Neural crest cell (in vitro differentiated cells): ENCODE measurements at regions not wholly inside any gene's neighbourhood (a gene's known extent, or its start where the extent isn't known, plus 50 kb on each side); places are given as distances from the start of the nearest gene placed in this dataset.
"Not testable (repeated sequence)": the region's sequence is repeated elsewhere in the genome, so short reads cannot be mapped to it uniquely, and the experiment has no call there.

Experiments used
- DNase-seq: peaks from one replicate; pipeline ENCODE4 v3.0.0; 2021; ENCODE audit warnings: low read depth, mixed read lengths, low spot score
- H3K27ac Mint-ChIP-seq: one replicate; pipeline ENCODE4 v1.8.0; 2021; ENCODE audit warnings: mild to moderate bottlenecking, mixed read lengths; ENCODE audit not compliant: unreplicated experiment
- H3K27me3 Mint-ChIP-seq: 2 replicates; pipeline ENCODE4 v1.8.0; 2021; ENCODE audit warnings: low read depth, mild to moderate bottlenecking, mixed read lengths
- H3K36me3 Mint-ChIP-seq: 2 replicates; pipeline ENCODE4 v1.8.0; 2021; ENCODE audit warnings: low read depth, mild to moderate bottlenecking, mixed read lengths
- H3K4me1 Mint-ChIP-seq: 2 replicates; pipeline ENCODE4 v1.8.0; 2021; ENCODE audit warnings: mixed read lengths
- H3K4me3 Mint-ChIP-seq: one replicate; pipeline ENCODE4 v1.8.0; 2021; ENCODE audit warnings: mild to moderate bottlenecking, mixed read lengths
- H3K9me3 Mint-ChIP-seq: 2 replicates; pipeline ENCODE4 v1.8.0; 2021; ENCODE audit warnings: mixed read lengths
- CTCF ChIP-seq: fragments of 200-600 bp; sonication (generic); conservative IDR thresholded peaks from 2 replicates; pipeline ENCODE4 v1.5.0; 2021; ENCODE audit warnings: antibody characterized with exemption, mild to moderate bottlenecking

DNA sequence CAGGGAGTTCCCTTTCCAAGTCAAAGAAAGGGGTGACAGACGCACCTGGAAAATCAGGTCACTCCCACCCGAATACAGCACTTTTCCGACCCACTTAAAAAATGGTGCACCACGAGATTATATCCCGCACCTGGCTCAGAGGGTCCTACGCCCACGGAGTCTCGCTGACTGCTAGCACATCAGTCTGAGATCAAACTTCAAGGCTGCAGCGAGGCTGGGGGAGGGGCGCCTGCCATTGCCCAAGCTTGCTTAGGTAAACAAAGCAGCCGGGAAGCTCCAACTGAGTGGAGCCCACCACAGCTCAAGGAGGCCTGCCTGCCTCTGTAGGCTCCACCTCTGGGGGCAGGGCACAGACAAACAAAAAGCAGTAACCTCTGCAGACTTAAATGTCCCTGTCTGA lies 277.8 kb upstream of the ARHGAP42 start:
- DNase-seq, H3K4me1 Mint-ChIP-seq, H3K36me3 Mint-ChIP-seq, H3K9me3 Mint-ChIP-seq, H3K4me3 Mint-ChIP-seq, H3K27me3 Mint-ChIP-seq, H3K27ac Mint-ChIP-seq: not testable (repeated sequence)

DNA sequence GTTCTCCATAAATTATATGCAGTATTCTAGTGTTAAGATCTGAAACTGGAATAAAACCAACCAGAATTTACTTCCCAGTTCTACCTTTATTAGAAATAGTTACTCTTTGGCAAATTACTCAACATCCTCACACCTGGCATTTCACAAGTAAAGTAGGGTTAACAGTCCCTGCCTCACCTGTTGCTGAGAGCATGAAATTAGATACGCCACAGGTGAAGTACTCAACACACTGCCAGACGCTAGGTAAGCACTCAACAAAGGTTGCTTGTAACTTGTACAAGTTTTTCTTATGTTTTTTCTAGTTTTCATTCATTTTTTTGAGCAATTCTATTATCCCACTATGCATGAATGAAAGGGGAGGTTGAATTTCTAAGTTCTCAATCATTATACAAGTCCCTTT lies 267.6 kb upstream of the ARHGAP42 start:
- no peak for TF ChIP-seq CTCF
- Mint-ChIP-seq H3K9me3 (peaks cover 14% of the 10 kb centered on the region), H3K36me3 (no peaks in the 10 kb centered on the region), H3K4me1 (peaks cover 5% of the 10 kb centered on the region), H3K4me3 (no peak overlapping the region), H3K27ac (no peak overlapping the region), H3K27me3 (no peaks in the 10 kb centered on the region)
- DNase-seq, result no peak

DNA sequence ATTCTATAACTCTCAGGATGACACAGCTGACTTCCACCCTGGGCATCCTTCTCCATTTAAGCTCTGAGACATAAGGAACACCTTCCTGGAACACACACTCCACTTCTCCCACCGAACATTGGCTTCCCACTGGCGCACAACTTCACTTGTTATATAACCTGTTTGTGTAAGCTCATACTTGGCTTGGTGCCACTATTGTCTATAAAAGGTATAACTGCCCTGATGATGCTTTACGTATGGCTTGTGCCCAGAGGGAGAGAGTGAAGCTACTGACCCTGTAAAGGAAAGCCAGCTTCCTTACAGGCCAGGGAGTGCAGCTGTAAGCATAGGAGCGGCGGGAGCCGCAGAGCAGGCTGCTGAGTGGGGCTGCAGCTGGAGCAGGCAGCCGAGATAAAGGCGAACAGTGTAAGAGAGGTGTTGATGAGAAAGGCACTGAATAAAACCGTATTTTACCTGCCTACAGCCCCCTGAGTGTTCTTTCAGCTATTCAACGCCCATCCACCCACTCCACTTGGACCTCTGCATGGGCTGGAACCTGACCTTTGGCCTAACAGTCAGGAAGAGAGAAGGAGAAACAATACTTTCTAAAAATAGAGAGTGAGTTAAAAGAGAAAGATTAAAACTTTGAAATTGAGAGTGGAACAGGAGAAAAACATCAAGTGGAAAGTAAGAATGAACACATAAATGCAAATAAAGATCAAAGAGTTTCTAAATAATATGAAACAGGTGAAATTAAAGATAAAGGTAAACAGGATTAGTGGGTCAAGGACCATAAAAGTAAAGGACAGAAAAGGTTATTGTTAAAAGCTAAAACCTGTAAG lies 252.1 kb upstream of the ARHGAP42 start:
- TF ChIP-seq CTCF, result no peak
- Mint-ChIP-seq H3K27ac (no peak overlapping the region), H3K36me3 (no peaks in the 10 kb centered on the region), H3K9me3 (no peaks in the 10 kb centered on the region), H3K4me1 (peaks cover 9% of the 10 kb centered on the region), H3K27me3 (no peaks in the 10 kb centered on the region), H3K4me3 (no peak overlapping the region)
- peak; percentile 3 for DNase-seq

DNA sequence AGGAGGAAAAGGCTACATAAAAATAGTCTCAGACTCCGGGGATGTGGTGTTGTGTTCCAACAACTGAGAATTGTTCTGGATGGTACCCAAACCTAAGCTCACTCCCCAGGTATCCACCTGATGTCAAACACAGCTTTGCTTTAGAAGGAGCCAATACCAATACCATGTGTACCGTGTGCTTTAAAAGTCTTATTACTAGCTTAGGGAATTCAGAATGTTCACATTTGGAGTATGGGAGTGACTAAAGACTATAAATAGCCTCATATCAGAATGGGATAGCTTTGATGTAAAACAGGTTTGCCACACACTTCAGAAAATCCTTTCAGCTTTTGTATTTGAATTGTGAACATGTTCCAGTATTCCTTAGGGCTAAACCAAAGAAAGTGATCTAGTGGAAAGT lies 248.7 kb upstream of the ARHGAP42 start:
- no peaks in the 10 kb centered on the region for H3K27me3 Mint-ChIP-seq
- H3K4me3 Mint-ChIP-seq, result no peak overlapping the region
- H3K27ac Mint-ChIP-seq, result no peak overlapping the region
- H3K36me3 Mint-ChIP-seq, result no peaks in the 10 kb centered on the region
- peaks cover 2% of the 10 kb centered on the region for H3K9me3 Mint-ChIP-seq
- no peak for TF ChIP-seq CTCF
- H3K4me1 Mint-ChIP-seq, result peaks cover 9% of the 10 kb centered on the region
- DNase-seq, result no peak

DNA sequence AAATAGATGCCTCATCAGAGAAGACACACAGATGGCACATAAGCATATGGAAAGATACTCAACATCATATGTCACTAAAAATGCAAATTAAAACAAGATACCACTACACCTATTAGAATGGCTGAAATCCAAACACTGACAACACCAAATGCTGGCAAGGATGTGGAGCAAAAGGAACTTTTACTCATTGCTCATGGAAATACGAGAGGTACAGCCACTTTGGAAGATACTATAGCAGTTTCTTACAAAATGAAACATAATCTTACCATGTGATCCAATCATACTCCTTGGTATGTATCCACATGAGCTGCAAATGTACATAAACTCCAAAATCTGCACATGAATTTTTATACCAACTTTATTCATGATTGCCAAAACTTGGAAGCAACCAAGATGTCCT lies 246.0 kb upstream of the ARHGAP42 start:
- Mint-ChIP-seq H3K4me1 (no peaks in the 10 kb centered on the region), H3K4me3 (no peak overlapping the region), H3K27me3 (no peaks in the 10 kb centered on the region), H3K27ac (no peak overlapping the region), H3K9me3 (peaks cover 2% of the 10 kb centered on the region), H3K36me3 (no peaks in the 10 kb centered on the region)
- no peak for TF ChIP-seq CTCF
- DNase-seq, result no peak

DNA sequence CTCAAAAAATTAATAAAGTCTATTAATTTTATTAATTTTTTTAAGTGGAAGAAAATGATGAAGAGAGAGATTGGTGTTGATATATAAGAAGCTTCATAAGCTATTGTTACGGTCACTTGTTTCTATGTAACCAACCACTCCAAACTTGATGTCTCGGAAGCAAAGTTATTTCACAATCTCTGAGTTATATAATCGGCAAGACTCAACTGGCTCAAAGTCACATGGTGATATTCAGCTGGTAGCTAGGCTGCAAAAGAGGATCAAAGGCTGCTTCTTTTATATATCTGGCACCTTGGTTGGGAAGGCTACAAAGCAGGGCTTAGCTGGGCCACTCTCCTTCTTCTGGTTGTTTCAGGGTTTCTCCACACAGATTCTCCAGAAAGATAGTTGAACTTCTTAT lies 245.1 kb upstream of the ARHGAP42 start:
- Mint-ChIP-seq H3K27ac (no peak overlapping the region), H3K27me3 (no peaks in the 10 kb centered on the region), H3K4me1 (no peaks in the 10 kb centered on the region), H3K4me3 (no peak overlapping the region), H3K36me3 (no peaks in the 10 kb centered on the region), H3K9me3 (peaks cover 2% of the 10 kb centered on the region)
- no peak for TF ChIP-seq CTCF
- no peak for DNase-seq
